Pancreas (tissue), 10 donors: ENCODE measurements at regions not wholly inside any gene's neighbourhood (a gene's known extent, or its start where the extent isn't known, plus 50 kb on each side); places are given as distances from the start of the nearest gene placed in this dataset.

Experiments
- ATAC-seq, 4 donors: fragments of 200-7000 bp; cut with Tn5 transposase; one replicate each; pipeline versions ENCODE4 v1.8.0 to v1.9.1; 2020; ENCODE audit warnings: mild to moderate bottlenecking in 4 of 4, moderate library complexity in 4 of 4
- DNase-seq, 6 donors: peaks; one replicate each; pipeline ENCODE4 v3.0.0-alpha.2; 2020
- FAIRE-seq: peaks from 2 replicates; lab custom pipeline; 2012; peaks lifted over from hg19 to GRCh38; lab: Jason Lieb, UNC
- H3K27ac ChIP-seq, 4 donors: fragments of 200-600 bp; sonication (generic); 1 replicate in 3 of 4; 2 replicates in 1 of 4; pipeline versions ENCODE4 v1.5.0 to v1.8.0; 2020
- H3K27me3 ChIP-seq, 4 donors: fragments of 200-600 bp; one replicate each; pipeline ENCODE4 v1.8.0; 2021
- H3K36me3 ChIP-seq, 3 donors: fragments of 200-600 bp; sonication (generic) in 1 of 3; one replicate each; pipeline versions ENCODE4 v1.5.0 to v1.8.0; 2020 to 2021
- H3K4me1 ChIP-seq, 3 donors: fragments of 200-600 bp; one replicate each; pipeline ENCODE4 v1.8.0; 2021
- H3K4me3 ChIP-seq, 4 donors: fragments of 200-600 bp; sonication (generic) in 2 of 4; one replicate each; pipeline versions ENCODE4 v1.5.0 to v1.8.0; 2020 to 2021
- H3K9me3 ChIP-seq, 4 donors: fragments of 200-600 bp; one replicate each; pipeline ENCODE4 v1.8.0; 2021
- WGBS, 2 donors: extraction: QIAGEN DNeasy Blood & Tissue Kit; methylation state at CpG; one replicate each; pipeline ENCODE4 v1.1.7; 2013; 5-methylcytosine and 5-hydroxymethylcytosine counted together
- intact Hi-C, 3 donors: fragments of 100-400 bp; cut with DNase I; formaldehyde crosslinking; loops; one replicate each; pipeline versions ENCODE4 v1.11.1 to v1.14.2; 2022
- TF ChIP-seq, protein P1 (sequence below), 4 donors: fragments of 200-600 bp; sonication (generic) in 3 of 4; IDR thresholded peaks; one replicate each; pipeline versions ENCODE4 v1.5.0 to v1.8.0; 2021; ENCODE audit warnings: antibody characterized with exemption in 4 of 4
- donor health status: healthy with polysubstance abuse.
- donor health status: DM: no; HTN: no; CAD: no; lungs with moderate emphysema.
- donor health status: DM: no; HTN: no; CAD: no.
- donor health status: control.
- donor health status: control.
- donor health status: Bipolar disorder and iron deficiency.
- donor health status: DM: yes; HTN: yes; CAD: no.
- donor health status: DM: no; HTN: no; CAD: no.
- donor health status: DM: no; HTN: no; CAD: no.
- donor health status: DM: yes; HTN: yes; CAD: no.

DNA sequence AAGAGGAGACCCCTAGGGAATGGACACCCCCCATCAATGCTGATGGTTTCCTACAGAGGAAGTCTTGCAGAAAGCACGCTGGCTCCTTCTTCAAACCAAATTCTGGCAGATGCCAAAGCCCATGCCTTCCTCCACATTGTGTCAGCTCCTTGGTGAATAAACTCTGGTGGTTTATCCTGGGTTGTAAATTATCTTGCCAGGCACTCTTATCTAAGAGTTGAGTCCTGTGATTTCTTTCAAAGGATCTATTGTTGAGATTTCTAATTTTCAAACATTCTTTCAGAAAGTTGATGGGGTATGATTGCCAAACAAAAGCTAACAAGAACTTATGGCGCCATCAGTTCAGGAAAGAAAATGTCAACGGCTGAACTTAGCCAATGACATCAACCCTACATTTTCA is 160.4 kb downstream of the NSG2 start:
- H3K4me3 ChIP-seq = no peak overlapping the region
- peak overlapping the region; percentile 22 to 60 (median 35) for H3K27ac ChIP-seq
- WGBS, 2 donors = 51 to 54% methylated on average over 3 of the region's 3 CpGs
- no peaks in the 10 kb centered on the region for H3K4me1 ChIP-seq
- no peaks in the 10 kb centered on the region for H3K9me3 ChIP-seq
- DNase-seq (no peak), ATAC-seq (peak in 3 of 4 donors; percentile 57 to 63 (median 61)), FAIRE-seq (no peak)
- TF ChIP-seq, protein P1, sequence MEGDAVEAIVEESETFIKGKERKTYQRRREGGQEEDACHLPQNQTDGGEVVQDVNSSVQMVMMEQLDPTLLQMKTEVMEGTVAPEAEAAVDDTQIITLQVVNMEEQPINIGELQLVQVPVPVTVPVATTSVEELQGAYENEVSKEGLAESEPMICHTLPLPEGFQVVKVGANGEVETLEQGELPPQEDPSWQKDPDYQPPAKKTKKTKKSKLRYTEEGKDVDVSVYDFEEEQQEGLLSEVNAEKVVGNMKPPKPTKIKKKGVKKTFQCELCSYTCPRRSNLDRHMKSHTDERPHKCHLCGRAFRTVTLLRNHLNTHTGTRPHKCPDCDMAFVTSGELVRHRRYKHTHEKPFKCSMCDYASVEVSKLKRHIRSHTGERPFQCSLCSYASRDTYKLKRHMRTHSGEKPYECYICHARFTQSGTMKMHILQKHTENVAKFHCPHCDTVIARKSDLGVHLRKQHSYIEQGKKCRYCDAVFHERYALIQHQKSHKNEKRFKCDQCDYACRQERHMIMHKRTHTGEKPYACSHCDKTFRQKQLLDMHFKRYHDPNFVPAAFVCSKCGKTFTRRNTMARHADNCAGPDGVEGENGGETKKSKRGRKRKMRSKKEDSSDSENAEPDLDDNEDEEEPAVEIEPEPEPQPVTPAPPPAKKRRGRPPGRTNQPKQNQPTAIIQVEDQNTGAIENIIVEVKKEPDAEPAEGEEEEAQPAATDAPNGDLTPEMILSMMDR (IDR thresholded peaks at IDR 0.05) = no peak
- intact Hi-C loops = no loop called here
- no peaks in the 10 kb centered on the region for H3K27me3 ChIP-seq
- H3K36me3 ChIP-seq = no peaks in the 10 kb centered on the region

GRCh38 chr5:174210596-174211276 is 165.2 kb downstream of the NSG2 start:
- H3K27ac ChIP-seq = no peak overlapping the region
- TF ChIP-seq, protein P1 (IDR thresholded peaks at IDR 0.05) = no peak
- ATAC-seq = no peak
- no peaks in the 10 kb centered on the region for H3K9me3 ChIP-seq
- no peak for FAIRE-seq
- intact Hi-C loops = no loop called here
- no peaks in the 10 kb centered on the region for H3K36me3 ChIP-seq
- WGBS, 2 donors = 46 to 63% methylated on average over 8 of the region's 8 CpGs
- H3K27me3 ChIP-seq = no peaks in the 10 kb centered on the region
- no peak for DNase-seq
- H3K4me1 ChIP-seq = no peaks in the 10 kb centered on the region
- no peak overlapping the region for H3K4me3 ChIP-seq

- Histone ChIP-seq H3K4me1 (no peaks in the 10 kb centered on the region), H3K27me3 (no peaks in the 10 kb centered on the region), H3K4me3 (no peak overlapping the region), H3K36me3 (no peaks in the 10 kb centered on the region), H3K9me3 (no peaks in the 10 kb centered on the region), H3K27ac (no peak overlapping the region)
- no peak for FAIRE-seq
- TF ChIP-seq, protein P1 (IDR thresholded peaks at IDR 0.05) = no peak
- no peak for DNase-seq
- 34% methylated on average over 4 of the region's 4 CpGs for WGBS, 2 donors
- no peak for ATAC-seq
- intact Hi-C loops = no loop called here
Measured at GRCh38 chr5:174211277-174211626, 165.7 kb downstream of the NSG2 start.

DNA sequence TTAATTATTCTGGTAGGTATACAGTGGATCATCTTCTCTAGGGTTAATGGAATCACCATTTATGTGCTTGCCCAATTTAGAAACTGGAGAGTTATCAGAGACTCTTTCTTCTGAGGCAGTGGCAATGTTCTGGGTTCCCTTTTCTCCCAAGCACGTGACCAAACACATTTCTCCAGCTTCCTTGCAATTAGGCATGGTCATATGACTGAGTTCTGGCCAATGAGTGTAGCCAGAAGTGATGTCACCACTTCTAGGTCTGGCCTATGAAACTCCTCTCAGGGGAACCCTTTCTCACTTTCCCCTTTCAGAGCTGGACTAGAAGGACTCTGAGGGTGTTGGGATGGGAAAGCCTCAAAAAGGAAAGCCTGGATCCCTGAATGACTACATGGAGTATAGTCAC is 172.0 kb downstream of the NSG2 start:
- Histone ChIP-seq H3K27me3 (no peaks in the 10 kb centered on the region), H3K4me3 (no peak overlapping the region), H3K4me1 (no peaks in the 10 kb centered on the region), H3K36me3 (no peaks in the 10 kb centered on the region), H3K9me3 (no peaks in the 10 kb centered on the region), H3K27ac (no peak overlapping the region)
- FAIRE-seq = no peak
- 40 to 44% methylated on average over 1 of the region's 1 CpG for WGBS, 2 donors
- intact Hi-C loops = no loop called here
- DNase-seq = no peak
- TF ChIP-seq, protein P1 (IDR thresholded peaks at IDR 0.05) = no peak
- ATAC-seq = no peak

DNA sequence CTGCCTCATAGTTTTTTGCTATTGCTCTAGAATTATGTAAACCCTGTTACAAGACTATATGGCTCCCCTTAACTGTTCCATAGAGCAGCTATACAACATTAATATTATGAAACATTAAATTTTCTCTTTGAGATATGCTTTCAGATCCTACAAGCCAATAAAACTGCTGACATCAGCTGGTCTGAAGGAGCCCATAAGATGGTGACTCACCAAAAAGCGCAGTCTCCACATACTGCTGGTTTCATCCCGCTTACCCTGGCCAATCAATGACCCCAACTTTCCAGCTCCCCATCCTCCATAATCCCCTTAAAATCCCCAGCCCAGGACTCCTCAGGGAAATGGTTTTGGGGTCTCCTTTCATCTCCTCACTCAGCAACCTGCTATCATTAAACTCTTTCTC is 172.7 kb downstream of the NSG2 start:
- no peaks in the 10 kb centered on the region for H3K4me1 ChIP-seq
- DNase-seq (no peak), FAIRE-seq (no peak), ATAC-seq (no peak)
- WGBS, 2 donors = 91 to 95% methylated on average over 2 of the region's 2 CpGs
- no peak overlapping the region for H3K4me3 ChIP-seq
- H3K27ac ChIP-seq = no peak overlapping the region
- no peaks in the 10 kb centered on the region for H3K27me3 ChIP-seq
- no peaks in the 10 kb centered on the region for H3K36me3 ChIP-seq
- intact Hi-C loops = no loop called here
- H3K9me3 ChIP-seq = no peaks in the 10 kb centered on the region
- TF ChIP-seq, protein P1 (IDR thresholded peaks at IDR 0.05) = no peak
